DMS53 (cell line): ENCODE measurements at regions not wholly inside any gene's neighbourhood (a gene's known extent, or its start where the extent isn't known, plus 50 kb on each side); places are given as distances from the start of the nearest gene placed in this dataset.

Experiments used
- DNase-seq: peaks from one replicate; lab custom pipeline; 2025; lab: John Stamatoyannopoulos, UW

GRCh38 chr4:182074139-182074538, 169.1 kb upstream of the TENM3 start:
- DNase-seq: no peak

DNA sequence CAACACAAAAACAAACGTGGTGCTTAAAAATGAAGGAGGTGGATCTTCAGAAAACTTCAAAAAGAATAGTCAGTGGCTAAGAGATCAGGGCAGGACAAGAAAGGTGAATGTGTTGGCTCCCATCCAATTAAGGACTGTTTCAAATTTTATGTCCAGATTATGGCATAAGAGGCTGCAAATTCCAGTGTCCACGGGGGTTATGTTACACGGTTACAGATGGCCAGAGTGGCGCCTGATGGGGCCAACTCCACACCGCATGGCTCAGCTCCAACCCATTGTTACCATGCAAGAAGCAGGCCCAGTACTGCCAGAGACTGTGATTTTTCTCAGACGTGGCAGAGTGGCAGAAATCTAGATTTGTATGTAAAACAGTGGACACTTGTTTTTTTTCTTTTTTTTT, 168.4 kb upstream of the TENM3 start:
- no peak for DNase-seq

DNA sequence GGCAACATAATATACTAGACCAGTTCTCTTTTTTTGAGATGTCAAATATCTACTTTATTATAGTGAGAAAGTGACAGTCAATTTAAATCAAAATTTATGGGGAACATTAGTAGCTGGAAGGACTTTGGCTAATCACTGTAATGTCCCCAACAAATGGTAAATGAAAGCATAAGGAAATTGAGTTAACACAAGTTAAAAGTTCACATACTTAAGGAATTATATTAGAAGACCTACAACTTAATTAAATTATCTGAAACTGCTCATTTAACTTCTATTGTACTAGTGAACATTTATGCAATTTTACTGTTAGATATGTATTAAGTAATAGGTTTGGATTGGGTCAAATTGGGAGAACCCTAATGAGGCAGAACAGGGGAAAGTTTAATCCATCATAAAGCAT, 160.3 kb upstream of the TENM3 start:
- no peak for DNase-seq

- no peak for DNase-seq
Observed at GRCh38 chr4:182083671-182084410, 159.4 kb upstream of the TENM3 start.

GRCh38 chr4:182085051-182085480, 158.1 kb upstream of the TENM3 start:
- no peak for DNase-seq

- no peak for DNase-seq
Observed at GRCh38 chr4:182089326-182089725, 153.9 kb upstream of the TENM3 start.

DNA sequence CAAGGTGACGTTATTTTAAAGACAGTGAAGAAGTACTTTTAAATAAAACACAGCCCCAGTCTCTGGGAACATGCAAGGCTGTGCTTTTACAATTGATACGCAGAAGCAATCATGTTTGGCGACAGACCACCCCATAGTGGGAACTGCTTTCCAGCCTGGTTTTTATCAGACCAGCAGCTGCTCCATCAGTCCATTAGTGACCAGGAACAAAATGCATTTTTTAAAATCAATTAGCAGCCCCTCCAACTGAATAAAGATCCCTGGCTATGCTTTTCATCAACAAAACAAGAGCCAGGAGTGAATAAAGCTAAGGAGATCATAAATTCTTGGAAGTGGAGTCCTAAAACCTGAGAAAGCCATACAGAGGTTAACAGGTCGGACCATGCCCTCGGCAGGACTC, 153.0 kb upstream of the TENM3 start:
- no peak for DNase-seq

- DNase-seq: no peak
Observed at GRCh38 chr4:182091128-182091527, 152.1 kb upstream of the TENM3 start.

DNA sequence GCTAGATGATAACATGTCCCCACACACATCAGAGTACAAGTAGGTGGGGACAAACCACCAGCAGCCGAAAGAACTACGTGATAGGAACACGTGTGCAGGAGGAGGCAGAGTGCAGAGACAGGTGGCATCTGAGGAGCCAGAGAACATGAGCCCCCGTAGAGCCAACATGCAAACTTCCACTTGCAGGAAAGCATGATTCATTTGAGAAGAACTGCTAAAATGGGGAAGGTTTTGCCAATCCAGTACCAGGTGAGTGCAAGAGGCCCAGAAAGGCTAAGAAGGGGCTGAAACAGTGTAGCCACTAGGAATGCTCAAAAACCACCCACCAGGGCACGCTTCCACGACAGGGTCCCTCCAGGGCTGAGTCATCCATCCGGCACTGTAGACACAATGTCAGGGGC, 149.8 kb upstream of the TENM3 start:
- DNase-seq: no peak

- DNase-seq: no peak
Observed at GRCh38 chr4:182093935-182094334, 149.3 kb upstream of the TENM3 start.

DNA sequence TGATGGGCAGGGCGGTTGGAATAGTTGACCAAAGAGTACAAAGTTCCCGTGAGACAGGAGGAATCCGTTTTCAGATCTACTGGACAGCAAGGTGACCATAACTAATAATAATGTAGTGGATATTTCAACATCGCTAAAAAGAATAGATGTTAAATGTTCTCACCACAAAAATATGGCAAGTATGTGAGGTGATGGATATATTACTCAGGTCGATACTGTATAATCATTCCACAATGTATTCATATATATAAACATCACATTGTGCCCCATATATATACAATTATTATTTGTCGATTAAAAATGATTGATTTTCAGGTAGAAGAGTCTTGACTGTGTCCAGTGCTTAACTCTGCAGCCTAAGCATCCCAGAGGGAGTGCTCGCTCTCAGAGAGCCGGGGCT, 141.6 kb upstream of the TENM3 start:
- DNase-seq: no peak

GRCh38 chr4:182102576-182102975, 140.6 kb upstream of the TENM3 start:
- DNase-seq: no peak

GRCh38 chr4:182103614-182104319, 139.4 kb upstream of the TENM3 start:
- peak; percentile 67 for DNase-seq

- no peak for DNase-seq
Observed at GRCh38 chr4:182105416-182105815, 137.8 kb upstream of the TENM3 start.

- no peak for DNase-seq
Observed at GRCh38 chr4:182107931-182108330, 135.3 kb upstream of the TENM3 start.

DNA sequence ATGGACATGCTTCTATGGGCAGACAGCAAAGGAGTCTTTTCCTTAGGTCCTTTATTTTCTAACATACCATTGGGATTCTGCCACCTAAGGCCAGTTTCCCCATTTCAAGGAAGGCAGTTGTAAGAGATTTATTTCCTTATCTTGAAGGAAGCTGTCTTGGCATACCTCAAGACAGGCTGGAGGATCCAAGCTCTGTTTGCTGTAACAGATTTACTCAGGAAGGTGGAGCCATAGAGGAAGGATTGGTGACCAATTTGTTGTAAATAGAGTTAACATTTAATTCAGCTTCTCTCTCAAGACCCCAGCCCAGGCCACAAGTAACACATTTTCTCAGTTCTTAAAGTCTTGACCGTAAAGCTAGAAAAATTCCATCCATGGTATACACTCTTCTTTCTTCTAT, 131.6 kb upstream of the TENM3 start:
- DNase-seq: no peak

GRCh38 chr4:182113779-182114178, 129.4 kb upstream of the TENM3 start:
- DNase-seq: no peak

DNA sequence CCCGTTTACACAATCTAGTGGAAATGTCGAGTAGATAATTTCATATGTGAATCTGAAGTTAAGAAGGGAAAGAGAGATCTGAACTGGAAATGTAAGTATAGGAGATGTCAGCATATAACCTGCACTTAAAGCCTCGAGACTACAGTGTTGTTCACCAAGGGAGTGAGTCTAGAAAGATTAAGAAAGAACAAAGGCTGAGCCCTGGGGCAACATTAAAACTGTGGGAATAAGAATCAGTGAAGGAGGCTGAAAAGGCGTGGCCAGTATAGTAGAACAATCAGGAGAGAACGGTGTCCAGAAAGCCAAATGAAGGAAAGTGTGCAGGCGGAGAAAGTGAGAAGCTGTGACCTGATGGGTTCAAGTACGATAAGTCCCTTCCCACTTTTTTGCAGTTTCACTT, 118.8 kb upstream of the TENM3 start:
- no peak for DNase-seq

GRCh38 chr4:182126096-182126495, 117.1 kb upstream of the TENM3 start:
- DNase-seq: peak; percentile 0

- DNase-seq: no peak
Observed at GRCh38 chr4:182126603-182127002, 116.6 kb upstream of the TENM3 start.

DNA sequence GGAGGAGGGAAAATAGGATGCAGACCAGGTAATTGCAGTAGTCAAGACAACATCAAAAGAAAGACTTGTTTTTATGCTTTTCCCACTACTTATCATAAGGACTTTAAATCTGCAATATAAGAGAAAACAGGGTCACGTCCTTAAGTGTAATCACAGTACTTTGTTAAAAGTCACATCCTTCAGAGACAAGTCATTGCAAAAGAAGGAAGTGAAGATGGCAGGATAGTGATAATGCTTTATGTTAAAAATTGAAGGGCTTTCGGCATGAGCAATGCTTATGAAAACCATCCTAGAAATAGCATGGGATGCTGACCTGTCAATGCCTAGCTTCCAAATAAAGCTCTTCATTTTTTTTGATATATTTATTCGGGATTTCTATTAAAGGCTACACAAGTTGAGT, 110.2 kb upstream of the TENM3 start:
- DNase-seq: no peak

- no peak for DNase-seq
Observed at GRCh38 chr4:182134261-182134660, 108.9 kb upstream of the TENM3 start.

- no peak for DNase-seq
Observed at GRCh38 chr4:182136201-182136600, 107.0 kb upstream of the TENM3 start.

DNA sequence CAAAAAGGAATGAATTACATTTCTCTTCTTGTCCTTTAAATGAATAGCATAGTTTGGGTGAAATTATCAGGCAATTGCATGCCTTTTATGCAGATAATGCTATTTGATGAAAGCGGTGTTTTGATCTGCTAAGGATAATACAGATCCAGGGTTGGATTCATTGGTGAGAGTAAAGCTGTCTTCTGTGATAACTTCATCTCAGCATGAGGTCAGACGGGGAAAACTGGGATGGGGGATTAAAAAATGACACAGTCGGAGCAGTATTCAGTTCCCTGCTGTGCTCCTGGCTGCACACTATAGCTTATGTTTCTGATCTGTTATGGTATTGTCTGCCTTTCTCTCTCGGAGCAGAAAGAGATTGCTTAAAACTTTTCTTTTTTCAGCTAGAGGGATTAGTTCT, 105.9 kb upstream of the TENM3 start:
- DNase-seq: no peak
